SH-SY5Y (cell line): ENCODE measurements at regions not wholly inside any gene's neighbourhood (a gene's known extent, or its start where the extent isn't known, plus 50 kb on each side); places are given as distances from the start of the nearest gene placed in this dataset.

ENCODE experiments used
- GATA2 ChIP-seq: IDR thresholded peaks from 2 replicates; pipeline ENCODE4 v1.6.1; 2011; ENCODE audit warnings: mild to moderate bottlenecking, low read depth, low read length
- GATA3 ChIP-seq: IDR thresholded peaks from 2 replicates; pipeline ENCODE4 v1.6.1; 2011; ENCODE audit warnings: low read depth, mild to moderate bottlenecking, low read length, moderate library complexity

DNA sequence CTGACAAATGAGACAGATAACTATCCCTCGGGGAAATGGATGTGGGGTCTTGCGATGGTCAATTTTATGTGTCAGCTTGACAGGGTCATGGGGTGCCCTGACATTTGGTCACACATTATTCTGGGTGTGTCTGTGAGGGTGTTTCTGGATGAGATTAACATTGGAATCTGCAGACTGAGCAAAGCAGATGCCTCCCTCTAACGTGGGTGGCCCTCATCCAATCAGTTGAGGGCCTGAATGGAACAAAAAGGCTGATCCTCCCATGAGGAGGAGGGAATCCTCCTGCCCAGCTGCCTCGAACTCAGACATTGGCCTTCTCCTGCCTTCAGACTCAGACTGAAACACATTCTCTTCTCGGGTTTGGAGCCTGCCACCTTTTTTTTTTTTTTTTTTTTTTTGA, 69.0 kb downstream of the MINAR1 start:
- no peak for TF ChIP-seq GATA2
- no peak for TF ChIP-seq GATA3
